Psoas muscle (tissue), 7 donors: ENCODE measurements at regions not wholly inside any gene's neighbourhood (a gene's known extent, or its start where the extent isn't known, plus 50 kb on each side); places are given as distances from the start of the nearest gene placed in this dataset.

ENCODE experiments used
- ATAC-seq, 4 donors: fragments of 200-7000 bp; cut with Tn5 transposase; one replicate each; pipeline ENCODE4 v1.9.1; 2020; ENCODE audit warnings: moderate library complexity in 3 of 4, mild to moderate bottlenecking in 2 of 4
- DNase-seq, 2 donors: peaks; one replicate each; pipeline ENCODE4 v3.0.0-alpha.2; 2020
- H3K27ac ChIP-seq: fragments of 200-600 bp; one replicate; pipeline ENCODE4 v1.8.0; 2022
- H3K27me3 ChIP-seq, 3 donors: fragments of 200-600 bp in 1 of 3; one replicate each; pipeline versions ENCODE4 v1.6.1 to v1.8.0; 2013 to 2022; ENCODE audit warnings: low read length in 2 of 3, mild to moderate bottlenecking in 2 of 3, moderate library complexity in 1 of 3; ENCODE audit not compliant: insufficient read depth in 3 of 3
- H3K36me3 ChIP-seq, 2 donors: fragments of 200-600 bp in 1 of 2; one replicate each; pipeline versions ENCODE4 v1.6.1 to v1.8.0; 2013 to 2022; ENCODE audit warnings: low read depth in 1 of 2, mild to moderate bottlenecking in 1 of 2, moderate library complexity in 1 of 2; ENCODE audit not compliant: insufficient read depth in 1 of 2
- H3K4me1 ChIP-seq: fragments of 200-600 bp; one replicate; pipeline ENCODE4 v1.8.0; 2022
- H3K4me3 ChIP-seq: fragments of 200-600 bp; one replicate; pipeline ENCODE4 v1.8.0; 2022; ENCODE audit warnings: mild to moderate bottlenecking
- H3K9me3 ChIP-seq: fragments of 200-600 bp; one replicate; pipeline ENCODE4 v1.8.0; 2022
- WGBS, 3 donors: extraction: QIAGEN DNeasy Blood & Tissue Kit; methylation state at CpG; one replicate each; pipeline versions ENCODE4 v1.1.6 to v1.1.7; 2013; 5-methylcytosine and 5-hydroxymethylcytosine counted together
- intact Hi-C, 2 donors: fragments of 100-400 bp; cut with DNase I; formaldehyde crosslinking; loops; one replicate each; pipeline versions ENCODE4 v1.11.0 to v1.14.2; 2022
- TF ChIP-seq, protein P1 (sequence below): fragments of 200-600 bp; IDR thresholded peaks from one replicate; pipeline ENCODE4 v1.8.0; 2022; ENCODE audit warnings: antibody characterized with exemption
- donor health status: healthy with polysubstance abuse.
- donor health status: DM: no; HTN: no; CAD: no; lungs with moderate emphysema.
- donor health status: Bipolar disorder and iron deficiency.
- donor health status: healthy.
- donor health status: DM: yes; HTN: yes; CAD: no.
- donor health status: DM: no; HTN: no; CAD: no.
- donor health status: DM: yes; HTN: yes; CAD: no.

DNA sequence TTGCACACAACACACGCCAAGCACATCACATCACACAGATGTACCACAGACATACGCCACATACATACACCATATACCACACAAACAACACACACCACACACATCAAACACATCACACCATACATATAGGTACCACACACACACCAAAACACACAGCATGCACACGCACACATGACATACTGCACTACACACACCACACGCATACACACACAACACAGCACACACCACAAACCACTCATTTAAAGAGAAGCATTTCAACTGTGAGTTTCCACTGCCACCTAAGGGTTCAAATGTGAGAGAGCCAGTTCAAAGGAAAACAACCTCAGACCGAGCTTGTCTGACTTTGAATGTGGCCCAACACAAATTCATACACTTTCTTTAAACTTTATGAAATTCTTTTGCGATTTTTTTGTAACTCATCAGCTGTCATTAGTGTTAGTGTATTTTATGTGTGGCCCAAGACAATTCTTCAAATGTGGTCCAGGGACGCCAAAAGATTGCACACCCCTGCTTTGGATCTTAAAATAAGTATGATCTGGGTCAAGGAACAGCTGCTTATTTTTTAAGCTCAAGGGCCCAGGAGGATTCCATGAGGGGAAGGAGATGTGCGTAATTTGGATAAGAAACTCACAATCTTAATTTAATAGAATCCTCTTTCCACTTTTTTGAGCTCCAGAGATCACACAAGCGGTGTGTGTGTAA lies 494.6 kb downstream of the GADD45G start:
- ATAC-seq: peak; percentile 50 to 65 (median 50)
- DNase-seq: no peak
- WGBS, 3 donors: 53 to 62% (median 57%) methylated on average over 9 of the region's 9 CpGs
- H3K4me3 ChIP-seq: no peak overlapping the region
- TF ChIP-seq, protein P1, sequence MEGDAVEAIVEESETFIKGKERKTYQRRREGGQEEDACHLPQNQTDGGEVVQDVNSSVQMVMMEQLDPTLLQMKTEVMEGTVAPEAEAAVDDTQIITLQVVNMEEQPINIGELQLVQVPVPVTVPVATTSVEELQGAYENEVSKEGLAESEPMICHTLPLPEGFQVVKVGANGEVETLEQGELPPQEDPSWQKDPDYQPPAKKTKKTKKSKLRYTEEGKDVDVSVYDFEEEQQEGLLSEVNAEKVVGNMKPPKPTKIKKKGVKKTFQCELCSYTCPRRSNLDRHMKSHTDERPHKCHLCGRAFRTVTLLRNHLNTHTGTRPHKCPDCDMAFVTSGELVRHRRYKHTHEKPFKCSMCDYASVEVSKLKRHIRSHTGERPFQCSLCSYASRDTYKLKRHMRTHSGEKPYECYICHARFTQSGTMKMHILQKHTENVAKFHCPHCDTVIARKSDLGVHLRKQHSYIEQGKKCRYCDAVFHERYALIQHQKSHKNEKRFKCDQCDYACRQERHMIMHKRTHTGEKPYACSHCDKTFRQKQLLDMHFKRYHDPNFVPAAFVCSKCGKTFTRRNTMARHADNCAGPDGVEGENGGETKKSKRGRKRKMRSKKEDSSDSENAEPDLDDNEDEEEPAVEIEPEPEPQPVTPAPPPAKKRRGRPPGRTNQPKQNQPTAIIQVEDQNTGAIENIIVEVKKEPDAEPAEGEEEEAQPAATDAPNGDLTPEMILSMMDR: peak; percentile 47
- no peaks in the 10 kb centered on the region for H3K27me3 ChIP-seq
- H3K9me3 ChIP-seq: no peaks in the 10 kb centered on the region
- H3K36me3 ChIP-seq: no peaks in the 10 kb centered on the region
- intact Hi-C loops: loop anchor here (1.0 to 5.0 kb wide), 3 partner anchors 97 to 496 kb away; no protein-coding TSS in a partner anchor
- peaks cover 27% of the 10 kb centered on the region for H3K4me1 ChIP-seq
- H3K27ac ChIP-seq: no peak overlapping the region

- Histone ChIP-seq H3K36me3 (no peaks in the 10 kb centered on the region), H3K4me1 (peaks cover 28% of the 10 kb centered on the region), H3K27ac (no peak overlapping the region), H3K4me3 (no peak overlapping the region), H3K9me3 (no peaks in the 10 kb centered on the region), H3K27me3 (no peaks in the 10 kb centered on the region)
- no peak for DNase-seq
- ATAC-seq: no peak
- TF ChIP-seq, protein P1: no peak
- 50 to 65% (median 60%) methylated on average over 3 of the region's 3 CpGs for WGBS, 3 donors
- intact Hi-C loops: loop anchor here (5.0 kb wide), 1 partner anchor 223 kb away; no protein-coding TSS in a partner anchor
Observed at GRCh38 chr9:90100014-90100413, 495.2 kb downstream of the GADD45G start.

- 11 to 28% (median 15%) methylated on average over 6 of the region's 6 CpGs for WGBS, 3 donors
- Histone ChIP-seq H3K4me1 (peaks cover 25% of the 10 kb centered on the region), H3K36me3 (no peaks in the 10 kb centered on the region), H3K9me3 (no peaks in the 10 kb centered on the region), H3K27ac (no peak overlapping the region), H3K4me3 (no peak overlapping the region), H3K27me3 (no peaks in the 10 kb centered on the region)
- intact Hi-C loops: loop anchor here (1.0 to 5.0 kb wide), 2 partner anchors 225 to 504 kb away; no protein-coding TSS in a partner anchor
- DNase-seq (peak; percentile 73 to 85), ATAC-seq (peak; percentile 73 to 87 (median 78))
- TF ChIP-seq, protein P1: peak; percentile 83
Observed at GRCh38 chr9:90102292-90102901, 497.6 kb downstream of the GADD45G start.

DNA sequence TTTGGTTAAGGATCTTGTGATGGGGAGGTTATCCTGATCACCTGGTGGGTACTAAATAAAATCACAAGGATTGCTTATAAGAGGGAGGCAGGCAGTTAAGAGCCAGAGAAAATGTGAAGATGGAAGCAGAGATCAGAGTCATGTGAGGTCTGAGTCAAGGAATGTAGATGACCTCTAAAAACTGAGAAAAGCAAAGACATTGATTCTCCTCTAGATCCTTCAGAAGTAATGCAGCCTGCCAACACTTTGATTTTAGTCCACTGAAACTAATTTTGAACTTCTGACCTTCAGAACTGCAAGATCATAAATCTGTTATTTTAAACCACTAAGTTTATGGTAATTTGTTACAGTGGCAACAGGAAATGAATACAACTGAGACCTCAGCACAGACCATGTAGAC lies 499.0 kb downstream of the GADD45G start:
- intact Hi-C loops: loop anchor here (2.0 to 5.0 kb wide), 2 partner anchors 226 to 501 kb away; no protein-coding TSS in a partner anchor

More for the DNA sequence above, 499.0 kb downstream of the GADD45G start:
- Histone ChIP-seq H3K4me3 (no peak overlapping the region), H3K4me1 (peaks cover 37% of the 10 kb centered on the region), H3K36me3 (no peaks in the 10 kb centered on the region), H3K9me3 (no peaks in the 10 kb centered on the region), H3K27me3 (no peaks in the 10 kb centered on the region), H3K27ac (no peak overlapping the region)
- TF ChIP-seq, protein P1: no peak
- DNase-seq (no peak), ATAC-seq (no peak)
